Mammary epithelial cell (primary cell): ENCODE measurements at regions not wholly inside any gene's neighbourhood (a gene's known extent, or its start where the extent isn't known, plus 50 kb on each side); places are given as distances from the start of the nearest gene placed in this dataset.

Experiments used
- CTCF ChIP-seq, 2 donors: IDR thresholded peaks in 1 of 2; conservative IDR thresholded peaks in 1 of 2; 2 replicates each; pipeline ENCODE4 v1.5.1; 2011 to 2012; ENCODE audit warnings: inconsistent platforms in 2 of 2, low read length in 2 of 2, mild to moderate bottlenecking in 2 of 2, control low read depth in 1 of 2, low read depth in 1 of 2; ENCODE audit not compliant: insufficient read depth in 1 of 2; ENCODE audit errors: extremely low read depth in 1 of 2
- EZH2 ChIP-seq: IDR thresholded peaks from 2 replicates; pipeline ENCODE4 v1.6.1; 2012; ENCODE audit warnings: low read length, inconsistent platforms, borderline replicate concordance

- TF ChIP-seq CTCF (conservative IDR thresholded peaks at IDR 0.05 in 1 of 2, IDR thresholded peaks at IDR 0.05 in 1 of 2; ENCODE audit: extremely low read depth in 1 of 2, insufficient read depth in 1 of 2, low read depth in 1 of 2, low read length in 2 of 2) (no peak), EZH2 (no peak)
These were observed 70.1 kb upstream of the TENT5A start for GRCh38 chr6:81822568-81822967.
